Astrocyte of the spinal cord (primary cell): ENCODE measurements at regions not wholly inside any gene's neighbourhood (a gene's known extent, or its start where the extent isn't known, plus 50 kb on each side); places are given as distances from the start of the nearest gene placed in this dataset.

Source experiments
- DNase-seq: peaks from one replicate; pipeline ENCODE4 v3.0.0; 2011; ENCODE audit warnings: low read depth, low spot score
- H3K4me3 ChIP-seq: 2 replicates; pipeline ENCODE4 v1.5.1; 2011; ENCODE audit warnings: low read depth, mild to moderate bottlenecking, low read length, moderate library complexity
- in situ Hi-C: cut with HindIII; loops from 2 replicates; pipeline ENCODE4 v1.10.0; 2017; ENCODE audit warnings: low sequenced_read_pairs
- TF ChIP-seq, protein P1 (sequence below): IDR thresholded peaks from 2 replicates; pipeline ENCODE4 v1.5.1; 2012; ENCODE audit warnings: low read depth, mild to moderate bottlenecking, low read length, inconsistent platforms

DNA sequence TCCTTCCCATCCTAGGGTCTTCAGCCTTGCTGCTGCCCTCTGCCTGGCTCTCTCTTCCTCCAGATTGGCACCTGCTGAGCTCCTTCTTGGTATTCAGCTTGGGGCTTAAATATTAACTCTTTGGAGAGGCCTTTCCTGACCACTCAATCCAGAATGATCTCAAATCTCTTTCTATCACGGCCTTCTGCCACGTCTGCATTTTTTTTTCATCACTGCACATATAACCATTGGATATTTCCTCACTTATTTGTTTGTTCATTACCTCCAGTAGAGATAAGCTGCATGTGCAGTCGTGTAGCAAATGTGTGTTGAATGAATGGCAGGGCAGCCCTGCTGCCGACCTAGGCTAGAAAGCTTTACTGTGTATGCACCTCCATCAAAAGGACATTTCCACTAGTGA is 51.6 kb upstream of the MPP7 start:
- TF ChIP-seq, protein P1, sequence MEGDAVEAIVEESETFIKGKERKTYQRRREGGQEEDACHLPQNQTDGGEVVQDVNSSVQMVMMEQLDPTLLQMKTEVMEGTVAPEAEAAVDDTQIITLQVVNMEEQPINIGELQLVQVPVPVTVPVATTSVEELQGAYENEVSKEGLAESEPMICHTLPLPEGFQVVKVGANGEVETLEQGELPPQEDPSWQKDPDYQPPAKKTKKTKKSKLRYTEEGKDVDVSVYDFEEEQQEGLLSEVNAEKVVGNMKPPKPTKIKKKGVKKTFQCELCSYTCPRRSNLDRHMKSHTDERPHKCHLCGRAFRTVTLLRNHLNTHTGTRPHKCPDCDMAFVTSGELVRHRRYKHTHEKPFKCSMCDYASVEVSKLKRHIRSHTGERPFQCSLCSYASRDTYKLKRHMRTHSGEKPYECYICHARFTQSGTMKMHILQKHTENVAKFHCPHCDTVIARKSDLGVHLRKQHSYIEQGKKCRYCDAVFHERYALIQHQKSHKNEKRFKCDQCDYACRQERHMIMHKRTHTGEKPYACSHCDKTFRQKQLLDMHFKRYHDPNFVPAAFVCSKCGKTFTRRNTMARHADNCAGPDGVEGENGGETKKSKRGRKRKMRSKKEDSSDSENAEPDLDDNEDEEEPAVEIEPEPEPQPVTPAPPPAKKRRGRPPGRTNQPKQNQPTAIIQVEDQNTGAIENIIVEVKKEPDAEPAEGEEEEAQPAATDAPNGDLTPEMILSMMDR = no peak
- H3K4me3 ChIP-seq = no peak overlapping the region
- no peak for DNase-seq
- in situ Hi-C loops = no loop called here

DNA sequence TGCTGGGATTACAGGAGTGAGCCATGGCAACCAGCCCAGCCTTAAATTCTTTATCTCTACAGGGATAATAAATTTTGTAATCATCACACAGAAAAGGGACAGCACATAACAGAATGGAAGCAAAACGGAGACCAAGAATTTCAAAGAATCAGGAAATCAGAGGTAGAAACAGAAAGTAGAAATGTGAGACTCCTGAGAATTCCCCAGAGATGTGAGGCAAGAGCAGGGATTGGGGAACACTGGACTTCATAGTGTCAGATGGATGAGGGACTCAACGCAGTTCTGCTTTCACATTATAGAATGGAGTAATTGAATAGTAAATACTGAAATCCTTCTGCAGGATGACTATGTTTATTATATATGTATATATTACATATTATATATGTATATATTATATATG is 52.5 kb upstream of the MPP7 start:
- DNase-seq = no peak
- H3K4me3 ChIP-seq = no peak overlapping the region
- in situ Hi-C loops = no loop called here
- TF ChIP-seq, protein P1 = no peak

DNA sequence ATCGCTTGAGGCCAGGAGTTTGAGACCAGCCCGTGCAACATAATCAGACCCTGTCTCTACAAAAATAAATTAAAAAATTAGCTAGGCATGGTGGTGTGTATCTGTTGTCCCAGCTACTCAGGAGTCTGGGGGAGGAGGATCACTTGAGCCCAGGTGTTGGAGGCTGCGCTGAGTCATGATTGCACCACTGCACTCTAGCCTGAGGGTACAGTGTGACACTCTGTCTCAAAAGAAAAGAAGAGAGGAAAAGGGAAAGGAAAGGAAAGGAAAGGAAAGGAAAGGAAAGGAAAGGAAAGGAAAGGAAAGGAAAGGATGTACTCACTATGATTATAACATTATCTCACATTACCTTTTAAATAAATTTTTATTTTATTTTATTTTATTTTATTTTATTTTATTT is 56.5 kb upstream of the MPP7 start:
- no peak for DNase-seq
- H3K4me3 ChIP-seq = no peak overlapping the region
- in situ Hi-C loops = no loop called here
- TF ChIP-seq, protein P1 = no peak

DNA sequence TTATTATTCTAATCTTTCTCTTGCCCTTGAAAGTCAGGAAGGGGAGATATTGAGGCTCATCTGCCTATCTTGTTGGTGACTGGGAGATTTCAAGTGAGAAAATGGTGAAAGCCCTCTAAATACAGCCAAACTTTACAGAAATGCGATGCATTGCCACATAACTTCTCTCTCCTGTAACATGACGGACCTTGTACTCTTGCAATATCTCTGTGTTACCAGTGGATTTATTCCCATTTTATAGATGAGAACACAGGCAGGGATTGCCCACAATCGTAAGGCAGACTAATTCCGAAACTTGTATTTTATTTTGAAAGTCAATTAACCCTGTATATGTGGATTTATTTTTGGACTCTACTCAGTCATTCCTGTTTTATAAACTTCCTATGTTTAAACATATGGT is 57.3 kb upstream of the MPP7 start:
- DNase-seq = no peak
- TF ChIP-seq, protein P1 = no peak
- in situ Hi-C loops = no loop called here

DNA sequence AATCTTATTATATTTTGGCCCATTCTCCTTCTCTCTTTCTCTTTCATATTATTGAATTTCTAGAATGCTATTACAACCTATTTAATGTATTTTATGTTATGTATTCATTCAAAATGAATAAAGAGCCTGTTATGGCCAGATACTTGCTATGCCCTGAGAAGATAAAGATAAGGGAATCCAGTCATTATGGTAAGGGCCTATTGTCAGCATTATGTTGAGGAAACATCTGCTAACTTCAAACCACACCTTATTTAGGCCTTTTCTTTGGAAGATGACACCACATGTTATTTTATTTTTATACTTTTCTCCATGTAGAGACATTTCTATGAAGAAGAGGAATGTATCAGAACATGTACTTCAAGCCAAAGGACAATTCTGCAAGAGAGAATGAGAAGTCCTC is 60.5 kb upstream of the MPP7 start:
- TF ChIP-seq, protein P1 = no peak
- in situ Hi-C loops = no loop called here
- no peak for DNase-seq
- H3K4me3 ChIP-seq = no peak overlapping the region

More for the DNA sequence above, 57.3 kb upstream of the MPP7 start:
- no peak overlapping the region for H3K4me3 ChIP-seq

DNA sequence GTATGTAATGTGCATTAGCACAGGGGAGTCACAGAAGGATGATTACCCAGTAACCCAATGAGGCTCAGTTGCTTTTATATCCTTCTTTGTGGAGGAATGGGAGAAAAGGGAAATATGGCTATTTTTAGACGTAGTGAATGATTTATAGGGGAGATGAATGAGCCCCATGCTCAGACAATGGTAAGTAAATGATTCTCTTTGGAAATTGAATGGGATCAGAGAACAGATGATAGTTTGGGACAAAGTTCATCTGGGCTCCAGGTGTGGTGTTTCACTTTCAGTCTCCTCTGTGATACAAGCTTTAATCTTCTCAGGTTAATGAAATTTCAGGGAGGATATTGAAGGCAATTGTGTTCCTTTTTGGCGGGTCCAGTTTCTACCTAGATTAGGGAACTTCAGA is 63.0 kb upstream of the MPP7 start:
- DNase-seq = no peak
- in situ Hi-C loops = no loop called here
- TF ChIP-seq, protein P1 = no peak
- no peak overlapping the region for H3K4me3 ChIP-seq

DNA sequence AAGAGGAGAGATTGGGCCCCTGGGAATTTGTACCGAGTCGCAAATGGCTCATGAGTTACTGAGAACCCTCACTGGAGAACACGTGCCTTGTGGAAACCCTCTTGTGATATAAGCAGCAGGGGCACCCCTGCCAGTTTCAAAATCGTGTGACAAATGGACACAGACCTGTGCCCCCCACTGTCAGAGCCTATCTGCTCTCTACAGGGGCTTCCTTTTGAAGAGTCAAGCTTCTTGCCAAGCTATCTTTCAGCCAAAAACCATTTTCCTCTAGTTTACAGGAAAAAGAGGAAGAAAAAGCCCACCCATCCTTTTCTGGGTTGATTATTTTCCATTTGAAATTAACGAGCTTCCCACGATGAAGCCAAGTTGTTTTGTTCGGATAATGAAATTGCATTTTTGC is 64.1 kb upstream of the MPP7 start:
- DNase-seq = no peak
- H3K4me3 ChIP-seq = no peak overlapping the region
- TF ChIP-seq, protein P1 = no peak
- in situ Hi-C loops = no loop called here
